H9 (cell line): ENCODE measurements at regions not wholly inside any gene's neighbourhood (a gene's known extent, or its start where the extent isn't known, plus 50 kb on each side); places are given as distances from the start of the nearest gene placed in this dataset.

ENCODE experiments used
- DNase-seq: peaks from one replicate; pipeline ENCODE4 v3.0.0-alpha.2; 2017
- H2AFZ ChIP-seq: one replicate; pipeline ENCODE4 v1.6.1; 2013; ENCODE audit warnings: mild to moderate bottlenecking, low read length, control low read depth, moderate library complexity
- H2AK5ac ChIP-seq: 2 replicates; pipeline ENCODE4 v1.6.1; 2013; ENCODE audit warnings: low read length, control low read depth, mixed read lengths; ENCODE audit not compliant: insufficient read length
- H2BK120ac ChIP-seq: one replicate; pipeline ENCODE4 v1.6.1; 2013; ENCODE audit warnings: low read depth, mild to moderate bottlenecking, low read length, control low read depth, inconsistent platforms; ENCODE audit not compliant: poor library complexity, severe bottlenecking
- H2BK12ac ChIP-seq: 2 replicates; pipeline ENCODE4 v1.6.1; 2013; ENCODE audit warnings: low read length, control low read depth, mixed read lengths, low read depth; ENCODE audit not compliant: insufficient read length
- H2BK15ac ChIP-seq: 2 replicates; pipeline ENCODE4 v1.6.1; 2013; ENCODE audit warnings: low read depth, low read length, control low read depth
- H2BK20ac ChIP-seq: one replicate; pipeline ENCODE4 v1.6.1; 2013; ENCODE audit warnings: low read depth, mild to moderate bottlenecking, low read length, control low read depth, inconsistent platforms; ENCODE audit not compliant: poor library complexity, severe bottlenecking
- H2BK5ac ChIP-seq: 2 replicates; pipeline ENCODE4 v1.6.1; 2013; ENCODE audit warnings: low read length, control low read depth, mixed read lengths; ENCODE audit not compliant: insufficient read length
- H3K14ac ChIP-seq: 2 replicates; pipeline ENCODE4 v1.6.1; 2013; ENCODE audit warnings: low read length, control low read depth; ENCODE audit not compliant: insufficient read depth
- H3K18ac ChIP-seq: 2 replicates; pipeline ENCODE4 v1.6.1; 2013; ENCODE audit warnings: low read depth, mild to moderate bottlenecking, mixed read lengths, low read length, control low read depth; ENCODE audit not compliant: insufficient read length
- H3K23ac ChIP-seq: 2 replicates; pipeline ENCODE4 v1.6.1; 2013; ENCODE audit warnings: low read length, control low read depth, mixed read lengths, low read depth; ENCODE audit not compliant: insufficient read length
- H3K23me2 ChIP-seq: 2 replicates; pipeline ENCODE4 v1.6.1; 2013; ENCODE audit warnings: low read depth, mild to moderate bottlenecking, mixed read lengths, low read length, control low read depth; ENCODE audit not compliant: insufficient read length, poor library complexity, severe bottlenecking
- H3K27ac ChIP-seq: 2 replicates; pipeline ENCODE4 v1.5.1; 2013; ENCODE audit warnings: low read length, control low read depth, mixed read lengths, low read depth; ENCODE audit not compliant: insufficient read length
- H3K27me3 ChIP-seq: 2 replicates; pipeline ENCODE4 v1.6.1; 2013; ENCODE audit warnings: low read length, control low read depth, inconsistent platforms; ENCODE audit not compliant: insufficient read depth
- H3K4ac ChIP-seq: 2 replicates; pipeline ENCODE4 v1.6.1; 2013; ENCODE audit warnings: low read depth, mild to moderate bottlenecking, control low read depth, inconsistent platforms, low read length, moderate library complexity
- H3K4me1 ChIP-seq: 2 replicates; pipeline ENCODE4 v1.6.1; 2013; ENCODE audit warnings: low read length, control low read depth, inconsistent platforms; ENCODE audit not compliant: insufficient read depth
- H3K4me2 ChIP-seq: 2 replicates; pipeline ENCODE4 v1.6.1; 2013; ENCODE audit warnings: low read length, control low read depth, mixed read lengths; ENCODE audit not compliant: insufficient read length, insufficient read depth
- H3K56ac ChIP-seq: 2 replicates; pipeline ENCODE4 v1.6.1; 2013; ENCODE audit warnings: low read depth, mild to moderate bottlenecking, mixed read lengths, low read length, control low read depth; ENCODE audit not compliant: insufficient read length
- H3K79me1 ChIP-seq: 2 replicates; pipeline ENCODE4 v1.6.1; 2013; ENCODE audit warnings: low read depth, mild to moderate bottlenecking, moderate library complexity, low read length, control low read depth, inconsistent platforms; ENCODE audit not compliant: insufficient read depth, poor library complexity, severe bottlenecking
- H3K79me2 ChIP-seq: 2 replicates; pipeline ENCODE4 v1.6.1; 2013; ENCODE audit warnings: low read length, control low read depth, inconsistent platforms; ENCODE audit not compliant: insufficient read depth
- H3K9ac ChIP-seq: 2 replicates; pipeline ENCODE4 v1.6.1; 2013; ENCODE audit warnings: low read length, control low read depth, mixed read lengths; ENCODE audit not compliant: insufficient read length; ENCODE audit errors: extremely low read depth
- H3K9me3 ChIP-seq: one replicate; pipeline ENCODE4 v1.6.1; 2013; ENCODE audit warnings: low read depth, low read length, inconsistent platforms; ENCODE audit not compliant: control insufficient read depth
- H3T11ph ChIP-seq: one replicate; pipeline ENCODE4 v1.6.1; 2013; ENCODE audit warnings: mild to moderate bottlenecking, low read length, control low read depth, inconsistent platforms
- H4K20me1 ChIP-seq: one replicate; pipeline ENCODE4 v1.6.1; 2013; ENCODE audit not compliant: control insufficient read depth, insufficient read length, insufficient read depth
- H4K5ac ChIP-seq: 2 replicates; pipeline ENCODE4 v1.6.1; 2013; ENCODE audit warnings: low read depth, mild to moderate bottlenecking, mixed read lengths, low read length, control low read depth; ENCODE audit not compliant: insufficient read length
- H4K8ac ChIP-seq: replicated peaks from 2 replicates; pipeline ENCODE4 v1.6.1; 2013; ENCODE audit warnings: low read length, control low read depth, mixed read lengths, low read depth; ENCODE audit not compliant: insufficient read length
- H4K91ac ChIP-seq: 2 replicates; pipeline ENCODE4 v1.6.1; 2013; ENCODE audit warnings: low read depth, mild to moderate bottlenecking, moderate library complexity, mixed read lengths, low read length, control low read depth; ENCODE audit not compliant: insufficient read length
- H3K27ac Mint-ChIP-seq, 3 experiments: 2 replicates in 2 of 3; 3 replicates in 1 of 3; pipeline ENCODE4 v1.8.0; 2020 to 2021; ENCODE audit warnings: mixed read lengths in 3 of 3, mild to moderate bottlenecking in 1 of 3, moderate library complexity in 1 of 3
- H3K27me3 Mint-ChIP-seq: 2 replicates; pipeline ENCODE4 v1.8.0; 2021; ENCODE audit warnings: low read depth, mild to moderate bottlenecking, moderate library complexity, mixed read lengths
- H3K36me3 Mint-ChIP-seq, 3 experiments: 2 replicates in 2 of 3; 3 replicates in 1 of 3; pipeline ENCODE4 v1.8.0; 2020 to 2021; ENCODE audit warnings: low read depth in 3 of 3, mixed read lengths in 3 of 3; ENCODE audit not compliant: insufficient read depth in 1 of 3
- H3K4me1 Mint-ChIP-seq, 2 experiments: 2 replicates each; pipeline ENCODE4 v1.8.0; 2020; ENCODE audit warnings: mixed read lengths in 2 of 2
- H3K4me3 Mint-ChIP-seq, 2 experiments: 2 replicates in 1 of 2; 3 replicates in 1 of 2; pipeline ENCODE4 v1.8.0; 2020 to 2021; ENCODE audit warnings: mild to moderate bottlenecking in 2 of 2, mixed read lengths in 2 of 2, moderate library complexity in 1 of 2
- H3K9me3 Mint-ChIP-seq, 2 experiments: 2 replicates in 1 of 2; 3 replicates in 1 of 2; pipeline ENCODE4 v1.8.0; 2020; ENCODE audit warnings: mild to moderate bottlenecking in 2 of 2, mixed read lengths in 2 of 2, moderate library complexity in 1 of 2
- CTCF ChIP-seq: fragments of 200-600 bp; sonication (generic); conservative IDR thresholded peaks from 3 replicates; pipeline ENCODE4 v1.8.0; 2021; ENCODE audit warnings: antibody characterized with exemption, mild to moderate bottlenecking
- WGBS: extraction: QIAGEN DNeasy Blood & Tissue Kit; methylation state at CpG from one replicate; pipeline ENCODE4 v1.1.7; 2013; ENCODE audit warnings: missing lambda C conversion rate, low lambda C conversion rate, mixed read lengths; ENCODE audit not compliant: insufficient read length; ENCODE audit errors: extremely low coverage; 5-methylcytosine and 5-hydroxymethylcytosine counted together

DNA sequence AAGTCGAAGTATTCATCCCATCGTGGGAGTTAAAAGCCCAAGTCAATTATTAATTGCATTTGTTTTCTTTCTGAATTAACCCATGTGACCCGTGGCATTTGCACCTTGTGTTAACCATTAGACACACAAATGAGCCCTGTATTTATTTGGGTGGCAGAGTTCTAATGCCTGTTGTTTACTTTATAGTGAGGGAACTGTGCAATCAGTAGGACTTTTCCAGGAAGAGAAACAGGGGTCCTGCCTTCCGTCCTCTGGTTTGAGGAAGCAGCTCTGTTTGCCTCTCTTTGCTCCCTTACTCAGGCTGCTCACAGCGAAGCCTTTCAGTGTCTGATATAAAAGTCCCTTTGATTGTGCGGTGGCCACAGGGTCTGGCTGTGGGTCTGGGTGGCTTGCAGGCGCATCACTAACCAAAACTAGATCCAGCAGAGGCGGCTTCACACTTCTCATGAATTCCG is 263.6 kb downstream of the PTTG2 start:
- no peaks in the 10 kb centered on the region for H4K20me1 ChIP-seq
- H2BK12ac ChIP-seq = no peak overlapping the region
- H3K27ac ChIP-seq = no peak overlapping the region
- Mint-ChIP-seq H3K36me3 (no peaks in the 10 kb centered on the region), H3K4me3 (no peak overlapping the region), H3K9me3 (no peaks in the 10 kb centered on the region), H3K4me1 (no peaks in the 10 kb centered on the region), H3K27ac (no peak overlapping the region), H3K27me3 (no peaks in the 10 kb centered on the region; the same call in 1 of the 2 replicates)
- whole genome bisulfite sequencing = no CpG with 5 or more reads among the region's 9 CpGs
- no peak overlapping the region for H3K23ac ChIP-seq
- no peak overlapping the region for H2BK15ac ChIP-seq
- H3K14ac ChIP-seq = no peak overlapping the region
- H2AK5ac ChIP-seq = no peak overlapping the region
- H3K56ac ChIP-seq = no peak overlapping the region
- H3K23me2 ChIP-seq = no peaks in the 10 kb centered on the region
- H3K4ac ChIP-seq = no peak overlapping the region
- no peak overlapping the region for H3K4me2 ChIP-seq
- H3K79me1 ChIP-seq = no peaks in the 10 kb centered on the region
- no peak overlapping the region for H2BK120ac ChIP-seq
- H3K18ac ChIP-seq = no peak overlapping the region
- H2BK20ac ChIP-seq = no peak overlapping the region
- H3K79me2 ChIP-seq = no peaks in the 10 kb centered on the region
- H3T11ph ChIP-seq = no peak overlapping the region
- no peak overlapping the region for H4K8ac ChIP-seq
- H3K9ac ChIP-seq = no peak overlapping the region
- no peaks in the 10 kb centered on the region for H3K27me3 ChIP-seq
- H2AFZ ChIP-seq = no peak overlapping the region
- no peak for DNase-seq
- H2BK5ac ChIP-seq = no peak overlapping the region
- no peak for TF ChIP-seq CTCF
- no peaks in the 10 kb centered on the region; the same call in 1 of the 2 replicates for H3K4me1 ChIP-seq
- no peak overlapping the region for H4K91ac ChIP-seq
- H4K5ac ChIP-seq = no peak overlapping the region
- no peaks in the 10 kb centered on the region for H3K9me3 ChIP-seq
